K562 (cell line): ENCODE measurements at regions not wholly inside any gene's neighbourhood (a gene's known extent, or its start where the extent isn't known, plus 50 kb on each side); places are given as distances from the start of the nearest gene placed in this dataset.

Experiments
- ATAC-seq: fragments of 200-7000 bp; cut with Tn5 transposase; 3 replicates; pipeline ENCODE4 v1.9.1; 2020; ENCODE audit warnings: moderate library complexity
- BruUV-seq: library from RNA; stranded (reverse); fragments of 400-500 nt; replicated peaks from 2 replicates; lab custom pipeline; 2021; lab: Mats Ljungman, UMichigan
- CTCF ChIA-PET: fragments of 300-600 bp; formaldehyde crosslinking; extraction: SDS; loops from one replicate; lab custom pipeline; 2021; ENCODE audit warnings: low intra/inter-chr PET ratio; lab: Yijun Ruan, JAX
- POLR2A ChIA-PET: fragments of 300-600, 350-650 bp; sonication (Branson Sonifier 250); formaldehyde crosslinking; extraction: SDS; loops from one replicate; lab custom pipeline; 2021; ENCODE audit warnings: antibody characterized with exemption, inconsistent platforms; lab: Yijun Ruan, JAX
- DNase-seq, 4 experiments: peaks; one replicate each; pipeline versions ENCODE4 v3.0.0 to v3.0.0-alpha.2; 2011 to 2018; ENCODE audit warnings: low spot score in 3 of 4, mixed read lengths in 3 of 4; ENCODE audit errors: extremely low read depth in 1 of 4
- FAIRE-seq: peaks from 2 replicates; lab custom pipeline; 2011; peaks lifted over from hg19 to GRCh38; lab: Jason Lieb, UNC
- H2AFZ ChIP-seq: 2 replicates; pipeline ENCODE4 v1.6.0; 2011; ENCODE audit warnings: low read depth, low read length, control low read depth, inconsistent platforms
- H3K27ac ChIP-seq: fragments of 200-600 bp; 3 replicates; pipeline ENCODE4 v1.8.0; 2011; ENCODE audit warnings: low read depth, mild to moderate bottlenecking, control low read depth, inconsistent platforms, low read length, moderate library complexity, mixed read lengths; ENCODE audit errors: extremely low read depth
- H3K27me3 ChIP-seq, 2 experiments: fragments of 300-600 bp in 1 of 2; 2 replicates in 1 of 2; 3 replicates in 1 of 2; pipeline versions ENCODE4 v1.6.0 to v1.8.0; 2011; ENCODE audit warnings: inconsistent platforms in 2 of 2, low read length in 2 of 2, mild to moderate bottlenecking in 1 of 2, mixed read lengths in 1 of 2, moderate library complexity in 1 of 2; ENCODE audit not compliant: control insufficient read depth in 2 of 2, insufficient read depth in 2 of 2
- H3K36me3 ChIP-seq: fragments of 300-600 bp; 3 replicates; pipeline ENCODE4 v1.8.0; 2011; ENCODE audit warnings: mild to moderate bottlenecking, low read length, inconsistent platforms; ENCODE audit not compliant: control insufficient read depth, insufficient read depth
- H3K4me1 ChIP-seq, 2 experiments: fragments of 200-600 bp in 1 of 2; replicated peaks in 1 of 2; 2 replicates in 1 of 2; 3 replicates in 1 of 2; pipeline versions ENCODE4 v1.5.1 to v1.8.0; 2011; ENCODE audit warnings: inconsistent platforms in 2 of 2, low read length in 2 of 2, mild to moderate bottlenecking in 1 of 2, mixed read lengths in 1 of 2, moderate library complexity in 1 of 2; ENCODE audit not compliant: control insufficient read depth in 2 of 2, insufficient read depth in 2 of 2
- H3K4me2 ChIP-seq: 2 replicates; pipeline ENCODE4 v1.6.1; 2011; ENCODE audit warnings: low read length, control low read depth, inconsistent platforms, mixed read lengths; ENCODE audit not compliant: insufficient read depth
- H3K4me3 ChIP-seq: fragments of 200-600 bp; sonication (generic), shearing (Covaris generic); 2 replicates; pipeline ENCODE4 v1.5.1; 2016; ENCODE audit warnings: control low read depth, inconsistent platforms
- H3K79me2 ChIP-seq: fragments of 200-600 bp; 3 replicates; pipeline ENCODE4 v1.8.0; 2011; ENCODE audit warnings: low read length, inconsistent platforms; ENCODE audit not compliant: control insufficient read depth, insufficient read depth
- H3K9ac ChIP-seq, 2 experiments: 2 replicates each; pipeline versions ENCODE4 v1.6.0 to v1.6.1; 2011; ENCODE audit warnings: low read depth in 2 of 2, low read length in 2 of 2, control low read depth in 1 of 2, inconsistent platforms in 1 of 2, mild to moderate bottlenecking in 1 of 2, mixed read lengths in 1 of 2; ENCODE audit not compliant: insufficient read depth in 1 of 2
- H3K9me1 ChIP-seq: one replicate; pipeline ENCODE4 v1.6.0; 2011; ENCODE audit warnings: inconsistent platforms, mild to moderate bottlenecking, low read length, moderate library complexity; ENCODE audit not compliant: control insufficient read depth, insufficient read depth
- H3K9me3 ChIP-seq: replicated peaks from 2 replicates; pipeline ENCODE4 v1.5.1; 2011; ENCODE audit warnings: low read depth, low read length, inconsistent platforms; ENCODE audit not compliant: control insufficient read depth, insufficient read depth
- H4K20me1 ChIP-seq: replicated peaks from 2 replicates; pipeline ENCODE4 v1.6.1; 2011; ENCODE audit warnings: low read length, inconsistent platforms, mixed read lengths; ENCODE audit not compliant: control insufficient read depth, insufficient read depth
- CBFA2T2 ChIP-seq: fragments of 450-650 bp; conservative IDR thresholded peaks from 2 replicates; pipeline ENCODE4 v1.6.1; 2017; ENCODE audit warnings: mild to moderate bottlenecking
- HDAC6 ChIP-seq: IDR thresholded peaks from 2 replicates; pipeline ENCODE4 v1.6.1; 2012; ENCODE audit warnings: low read depth, mild to moderate bottlenecking, control low read depth, inconsistent platforms, low read length, moderate library complexity
- HLTF ChIP-seq: fragments of 450-650 bp; IDR thresholded peaks from 2 replicates; pipeline ENCODE4 v1.6.1; 2016
- JUND ChIP-seq, 2 experiments: IDR thresholded peaks; 2 replicates in 1 of 2; 3 replicates in 1 of 2; pipeline ENCODE4 v1.6.1; 2011; ENCODE audit warnings: borderline replicate concordance in 2 of 2, low read depth in 2 of 2, low read length in 2 of 2, improper control_type of control experiment in 1 of 2, missing biosample characterization in 1 of 2, missing genetic modification characterization in 1 of 2, missing genetic modification reagents in 1 of 2
- MLLT1 ChIP-seq, 2 experiments: fragments of 450-650 bp; IDR thresholded peaks; 2 replicates each; pipeline ENCODE4 v1.6.1; 2016
- MNT ChIP-seq, 2 experiments: fragments of 450-650 bp; conservative IDR thresholded peaks; 2 replicates each; pipeline ENCODE4 v1.6.1; 2017; ENCODE audit warnings: mild to moderate bottlenecking in 2 of 2, moderate library complexity in 2 of 2
- NCOA1 ChIP-seq: fragments of 450-650 bp; IDR thresholded peaks from 2 replicates; pipeline ENCODE4 v1.6.1; 2016; ENCODE audit warnings: low read depth
- POLR3A ChIP-seq: IDR thresholded peaks from 2 replicates; pipeline ENCODE4 v1.6.1; 2011; ENCODE audit warnings: borderline replicate concordance, mild to moderate bottlenecking, moderate library complexity; ENCODE audit not compliant: insufficient read length, insufficient read depth; ENCODE audit errors: extremely low read depth
- ZNF140 ChIP-seq: fragments of 250-450 bp; sonication (Bioruptor Pico); IDR thresholded peaks from 2 replicates; pipeline ENCODE4 v1.8.0; 2021; ENCODE audit warnings: moderate library complexity, mild to moderate bottlenecking, inconsistent platforms
- ZNF431 ChIP-seq: sonication (generic); formaldehyde crosslinking; IDR thresholded peaks from 2 replicates; pipeline ENCODE4 v1.8.0; 2022; ENCODE audit warnings: mild to moderate bottlenecking, missing genetic modification reagents
- ZNF609 ChIP-seq: sonication (generic); formaldehyde crosslinking; IDR thresholded peaks from 2 replicates; pipeline ENCODE4 v1.8.1; 2023; ENCODE audit warnings: missing genetic modification reagents, mild to moderate bottlenecking, borderline replicate concordance
- ZNF778 ChIP-seq: fragments of 450-650 bp; formaldehyde crosslinking; IDR thresholded peaks from 2 replicates; pipeline ENCODE4 v1.4.0; 2020; ENCODE audit warnings: mild to moderate bottlenecking, moderate library complexity
- ZNF79 ChIP-seq: fragments of 250-450 bp; sonication (Bioruptor Pico); IDR thresholded peaks from 2 replicates; pipeline ENCODE4 v1.4.0; 2020; ENCODE audit warnings: low read depth, mild to moderate bottlenecking, moderate library complexity
- WGBS: fragments of 100-300 bp; shearing (Covaris generic); methylation state at CpG from one replicate; pipeline ENCODE4 v1.1.6; 2016; ENCODE audit warnings: low coverage, mixed read lengths; ENCODE audit not compliant: insufficient coverage; ENCODE audit errors: missing lambda C conversion rate; 5-methylcytosine and 5-hydroxymethylcytosine counted together
- in situ Hi-C: fragments of 300-500 bp; cut with MboI; formaldehyde crosslinking; loops from 4 replicates; pipeline ENCODE4 v1.15.0; 2018; ENCODE audit warnings: inconsistent platforms, mixed read lengths
- intact Hi-C: fragments of 100-400 bp; cut with micrococcal nuclease; formaldehyde crosslinking; loops from 2 replicates; pipeline ENCODE4 v1.14.2; 2022

- TF ChIP-seq MLLT1 (IDR thresholded peaks at IDR 0.05) (no peak), POLR3A (no peak), CBFA2T2 (no peak), ZNF79 (CRISPR knock-in tag) (no peak), HLTF (no peak), ZNF431 (CRISPR knock-in tag) (no peak), HDAC6 (no peak), JUND (IDR thresholded peaks at IDR 0.05; ENCODE audit: borderline replicate concordance, low read depth, low read length) (no peak), JUND (tag; IDR thresholded peaks at IDR 0.05; ENCODE audit: borderline replicate concordance, low read depth, low read length) (no peak), ZNF140 (CRISPR knock-in tag) (no peak)
Measured at GRCh38 chr12:67911789-67912188, 77.5 kb upstream of the IFNG-AS1 start (continued).

- no peak overlapping the region for H3K9ac ChIP-seq
- H3K4me2 ChIP-seq: no peak overlapping the region
- ATAC-seq: no peak
- no TSS peak for BruUV-seq
- H3K9me3 ChIP-seq: no peaks in the 10 kb centered on the region
- no peaks in the 10 kb centered on the region for H3K79me2 ChIP-seq
- WGBS: 0% methylated on average over 5 of the region's 6 CpGs
- H4K20me1 ChIP-seq: no peaks in the 10 kb centered on the region
- DNase-seq: no peak
- no peak overlapping the region for H3K4me3 ChIP-seq
- H3K27ac ChIP-seq: no peak overlapping the region
- no peak overlapping the region for H2AFZ ChIP-seq
- intact Hi-C loops: no loop called here
- CTCF ChIA-PET: no interaction called here
- POLR2A ChIA-PET: interaction anchor here (1.6 kb wide), 1 partner anchor 10 kb away, joined by 4 read pairs; no protein-coding TSS in a partner anchor
- FAIRE-seq: no peak
- H3K27me3 ChIP-seq: peaks cover 0 to 5% of the 10 kb centered on the region in 2 experiments; a peak in 1 of 5 replicates
- H3K9me1 ChIP-seq: no peaks in the 10 kb centered on the region
- no peaks in the 10 kb centered on the region for H3K4me1 ChIP-seq
- no peaks in the 10 kb centered on the region for H3K36me3 ChIP-seq
- in situ Hi-C loops: no loop called here
- TF ChIP-seq ZNF609 (CRISPR knock-in tag): no peak
- TF ChIP-seq ZNF778 (CRISPR knock-in tag): no peak
- TF ChIP-seq MNT (conservative IDR thresholded peaks at IDR 0.05): no peak
- TF ChIP-seq NCOA1: no peak
Measured at GRCh38 chr12:67915335-67915851, 73.9 kb upstream of the IFNG-AS1 start.
